ENCODE measurements at regions not wholly inside any gene's neighbourhood (a gene's known extent, or its start where the extent isn't known, plus 50 kb on each side); places are given as distances from the start of the nearest gene placed in this dataset.

- Mint-ChIP-seq H3K27ac (no peak overlapping the region), H3K27me3 (ENCODE audit: insufficient read depth, low read depth) (no peaks in the 10 kb centered on the region), H3K4me3 (no peak overlapping the region), H3K4me1 (peaks cover 11% of the 10 kb centered on the region), H3K36me3 (no peaks in the 10 kb centered on the region), H3K9me3 (no peaks in the 10 kb centered on the region)
- H3K4me1 ChIP-seq, result no peaks in the 10 kb centered on the region
- DNase-seq (ENCODE audit: low spot score), result no peak
- H3K36me3 ChIP-seq, result no peaks in the 10 kb centered on the region
- no peaks in the 10 kb centered on the region for H3K9me3 ChIP-seq (ENCODE audit: low read depth)
- no peaks in the 10 kb centered on the region for H3K79me2 ChIP-seq (ENCODE audit: low read depth)
- no peaks in the 10 kb centered on the region for H3F3A ChIP-seq (ENCODE audit: low read depth)
- no peak overlapping the region for H3K4me3 ChIP-seq
- H3K4me2 ChIP-seq, result no peak overlapping the region
- TF ChIP-seq EZH2 (IDR thresholded peaks at IDR 0.05) (no peak), EZH2phosphoT487 (IDR thresholded peaks at IDR 0.05) (no peak), CTCF (IDR thresholded peaks at IDR 0.05) (no peak)
- no peak overlapping the region for H2AFZ ChIP-seq (replicated peaks)
- H3K27me3 ChIP-seq, result no peaks in the 10 kb centered on the region
- no peak overlapping the region for H3K27ac ChIP-seq
- no peak overlapping the region for H3K9ac ChIP-seq
- no peaks in the 10 kb centered on the region for H4K20me1 ChIP-seq (ENCODE audit: low read depth)
Observed at GRCh38 chr9:30845136-30845535, 1539.3 kb upstream of the ACO1 start.

GRCh38 chr9:30846651-30847050, 1537.8 kb upstream of the ACO1 start:
- peaks cover 11% of the 10 kb centered on the region for H3K4me1 Mint-ChIP-seq
- DNase-seq (ENCODE audit: low spot score), result no peak
- H3K27ac Mint-ChIP-seq, result no peak overlapping the region
- TF ChIP-seq EZH2phosphoT487 (IDR thresholded peaks at IDR 0.05) (no peak), CTCF (IDR thresholded peaks at IDR 0.05) (no peak), EZH2 (IDR thresholded peaks at IDR 0.05) (no peak)
- no peak overlapping the region for H3K9ac ChIP-seq
- H3K4me3 ChIP-seq, result no peak overlapping the region
- H3K4me2 ChIP-seq, result no peak overlapping the region
- peaks cover 2% of the 10 kb centered on the region for H3K9me3 Mint-ChIP-seq
- no peaks in the 10 kb centered on the region for H3K36me3 ChIP-seq
- H3K9me3 ChIP-seq (ENCODE audit: low read depth), result no peaks in the 10 kb centered on the region
- H3K27me3 ChIP-seq, result no peaks in the 10 kb centered on the region
- H3K27me3 Mint-ChIP-seq (ENCODE audit: insufficient read depth, low read depth), result no peaks in the 10 kb centered on the region
- H2AFZ ChIP-seq (replicated peaks), result no peak overlapping the region
- H3K4me3 Mint-ChIP-seq, result no peak overlapping the region
- H3K4me1 ChIP-seq, result no peaks in the 10 kb centered on the region
- H3K27ac ChIP-seq, result no peak overlapping the region
- no peaks in the 10 kb centered on the region for H4K20me1 ChIP-seq (ENCODE audit: low read depth)
- no peaks in the 10 kb centered on the region for H3K36me3 Mint-ChIP-seq
- no peaks in the 10 kb centered on the region for H3F3A ChIP-seq (ENCODE audit: low read depth)
- no peaks in the 10 kb centered on the region for H3K79me2 ChIP-seq (ENCODE audit: low read depth)

- no peak overlapping the region for H3K4me2 ChIP-seq
- H3K4me1 Mint-ChIP-seq, result peaks cover 11% of the 10 kb centered on the region
- peaks cover 6% of the 10 kb centered on the region for H3K9me3 Mint-ChIP-seq
- no peak overlapping the region for H3K27ac ChIP-seq
- no peak overlapping the region for H3K4me3 ChIP-seq
- H3K4me1 ChIP-seq, result no peaks in the 10 kb centered on the region
- no peaks in the 10 kb centered on the region for H3K27me3 Mint-ChIP-seq (ENCODE audit: insufficient read depth, low read depth)
- TF ChIP-seq CTCF (IDR thresholded peaks at IDR 0.05), result no peak
- no peak for TF ChIP-seq EZH2phosphoT487 (IDR thresholded peaks at IDR 0.05)
- TF ChIP-seq EZH2 (IDR thresholded peaks at IDR 0.05), result no peak
- DNase-seq (ENCODE audit: low spot score), result peak; percentile 2
- no peak overlapping the region for H3K27ac Mint-ChIP-seq
- no peaks in the 10 kb centered on the region for H3K79me2 ChIP-seq (ENCODE audit: low read depth)
- no peaks in the 10 kb centered on the region for H3K36me3 Mint-ChIP-seq
- no peak overlapping the region for H3K9ac ChIP-seq
- no peaks in the 10 kb centered on the region for H3F3A ChIP-seq (ENCODE audit: low read depth)
- H4K20me1 ChIP-seq (ENCODE audit: low read depth), result no peaks in the 10 kb centered on the region
- H2AFZ ChIP-seq (replicated peaks), result peak overlapping the region; percentile 19
- no peak overlapping the region for H3K4me3 Mint-ChIP-seq
- H3K9me3 ChIP-seq (ENCODE audit: low read depth), result no peaks in the 10 kb centered on the region
- H3K36me3 ChIP-seq, result no peaks in the 10 kb centered on the region
- H3K27me3 ChIP-seq, result no peaks in the 10 kb centered on the region
Observed at GRCh38 chr9:30851600-30851999, 1532.8 kb upstream of the ACO1 start.

Measured in neural progenitor cell (in vitro differentiated cells).